Erythroblast (primary cell): ENCODE measurements at regions not wholly inside any gene's neighbourhood (a gene's known extent, or its start where the extent isn't known, plus 50 kb on each side); places are given as distances from the start of the nearest gene placed in this dataset.

Experiments
- GATA1 ChIP-seq: IDR thresholded peaks from 2 replicates; pipeline ENCODE4 v1.6.1; 2011; ENCODE audit warnings: low read depth, mild to moderate bottlenecking, control low read depth, low read length, moderate library complexity
- POLR2A ChIP-seq: IDR thresholded peaks from 2 replicates; pipeline ENCODE4 v1.6.1; 2011; ENCODE audit warnings: mild to moderate bottlenecking, low read length

DNA sequence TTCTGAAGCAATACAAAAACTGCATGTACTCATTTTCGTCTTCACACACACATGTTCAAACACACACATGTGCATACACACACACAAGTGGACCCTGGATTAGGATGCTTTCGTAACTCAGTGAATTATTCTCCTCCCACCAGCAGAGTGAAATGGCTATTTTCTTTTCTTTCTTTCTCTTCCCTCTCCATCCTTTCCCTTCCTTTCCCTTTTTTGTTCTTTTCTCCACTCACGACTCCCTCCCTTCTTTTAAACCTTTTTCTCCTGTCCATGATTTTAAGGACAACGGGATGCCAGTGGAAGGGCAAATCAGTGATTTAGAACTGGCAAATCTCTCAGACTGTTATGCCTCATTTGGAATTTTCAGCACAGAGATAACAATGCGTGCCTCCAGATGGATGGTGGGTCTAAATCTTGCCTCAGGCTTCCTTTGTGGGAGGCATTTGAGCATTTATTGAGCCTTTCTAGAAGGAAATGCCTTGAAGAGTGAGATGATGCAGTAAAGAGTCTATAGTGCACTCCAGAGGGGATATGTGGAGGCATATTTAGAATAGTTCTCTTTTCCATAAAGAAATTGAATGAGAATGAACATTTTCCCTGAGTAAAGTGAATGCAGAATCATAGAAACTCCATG, 130.4 kb upstream of the SLC7A14 start:
- no peak for TF ChIP-seq POLR2A
- TF ChIP-seq GATA1, result no peak
